ENCODE measurements at regions not wholly inside any gene's neighbourhood (a gene's known extent, or its start where the extent isn't known, plus 50 kb on each side); places are given as distances from the start of the nearest gene placed in this dataset.

GRCh38 chr4:186852964-186853391 lies 129.3 kb upstream of the FAT1 start:
- TF ChIP-seq CTCF (IDR thresholded peaks at IDR 0.05), result no peak
- ATAC-seq, result no peak
- no peak for DNase-seq
- Histone ChIP-seq H3K27me3 (ENCODE audit: insufficient read depth in 3 of 3, low read length in 2 of 3) (no peaks in the 10 kb centered on the region), H3K27ac (no peak overlapping the region), H3K4me3 (no peak overlapping the region), H3K4me1 (no peaks in the 10 kb centered on the region), H3K9me3 (peaks cover 7% of the 10 kb centered on the region), H3K36me3 (ENCODE audit: insufficient read depth in 1 of 2, low read depth in 1 of 2) (no peaks in the 10 kb centered on the region)
- WGBS, 3 donors, result 77 to 94% (median 78%) methylated on average over 1 of the region's 1 CpG
- intact Hi-C loops (cut with DNase I), result no loop called here

- Histone ChIP-seq H3K4me3 (no peak overlapping the region), H3K27ac (no peak overlapping the region), H3K4me1 (no peaks in the 10 kb centered on the region), H3K27me3 (ENCODE audit: insufficient read depth in 3 of 3, low read length in 2 of 3) (no peaks in the 10 kb centered on the region), H3K36me3 (ENCODE audit: insufficient read depth in 1 of 2, low read depth in 1 of 2) (no peaks in the 10 kb centered on the region), H3K9me3 (peaks cover 7% of the 10 kb centered on the region)
- 21 to 31% (median 29%) methylated on average over 3 of the region's 3 CpGs for WGBS, 3 donors
- intact Hi-C loops (cut with DNase I), result no loop called here
- no peak for TF ChIP-seq CTCF (IDR thresholded peaks at IDR 0.05)
- DNase-seq (no peak), ATAC-seq (no peak)
These were observed 130.6 kb upstream of the FAT1 start for GRCh38 chr4:186854256-186854655.

GRCh38 chr4:186855111-186855510 lies 131.5 kb upstream of the FAT1 start:
- no peak for DNase-seq
- Histone ChIP-seq H3K36me3 (ENCODE audit: insufficient read depth in 1 of 2, low read depth in 1 of 2) (no peaks in the 10 kb centered on the region), H3K27me3 (ENCODE audit: insufficient read depth in 3 of 3, low read length in 2 of 3) (no peaks in the 10 kb centered on the region), H3K4me3 (no peak overlapping the region), H3K27ac (no peak overlapping the region), H3K4me1 (no peaks in the 10 kb centered on the region), H3K9me3 (peaks cover 6% of the 10 kb centered on the region)
- no peak for ATAC-seq
- WGBS, 3 donors, result 87 to 95% (median 92%) methylated on average over 1 of the region's 1 CpG
- intact Hi-C loops (cut with DNase I), result no loop called here
- no peak for TF ChIP-seq CTCF (IDR thresholded peaks at IDR 0.05)

GRCh38 chr4:186857793-186858192 lies 134.1 kb upstream of the FAT1 start:
- Histone ChIP-seq H3K27me3 (ENCODE audit: insufficient read depth in 3 of 3, low read length in 2 of 3) (no peaks in the 10 kb centered on the region), H3K36me3 (ENCODE audit: insufficient read depth in 1 of 2, low read depth in 1 of 2) (no peaks in the 10 kb centered on the region), H3K4me3 (no peak overlapping the region), H3K27ac (no peak overlapping the region), H3K4me1 (no peaks in the 10 kb centered on the region), H3K9me3 (no peaks in the 10 kb centered on the region)
- no peak for DNase-seq
- intact Hi-C loops (cut with DNase I), result no loop called here
- TF ChIP-seq CTCF (IDR thresholded peaks at IDR 0.05), result no peak
- no peak for ATAC-seq

- H3K9me3 ChIP-seq, result no peaks in the 10 kb centered on the region
- no peaks in the 10 kb centered on the region for H3K27me3 ChIP-seq (ENCODE audit: insufficient read depth in 3 of 3, low read length in 2 of 3)
- TF ChIP-seq CTCF (IDR thresholded peaks at IDR 0.05), result no peak
- H3K4me1 ChIP-seq, result no peaks in the 10 kb centered on the region
- DNase-seq, result no peak
- no peak for ATAC-seq
- H3K36me3 ChIP-seq (ENCODE audit: insufficient read depth in 1 of 2, low read depth in 1 of 2), result no peaks in the 10 kb centered on the region
- no peak overlapping the region for H3K27ac ChIP-seq
- intact Hi-C loops (cut with DNase I), result no loop called here
- H3K4me3 ChIP-seq, result no peak overlapping the region
- 74 to 90% (median 85%) methylated on average over 1 of the region's 1 CpG for WGBS, 3 donors
These were observed 134.7 kb upstream of the FAT1 start for GRCh38 chr4:186858355-186858754.

Measured in psoas muscle (tissue), 7 donors.